Spleen (tissue), 11 donors: ENCODE measurements at regions not wholly inside any gene's neighbourhood (a gene's known extent, or its start where the extent isn't known, plus 50 kb on each side); places are given as distances from the start of the nearest gene placed in this dataset.

Experiments
- DNase-seq: peaks from one replicate; pipeline ENCODE4 v3.0.0-alpha.2; 2020
- H3K27ac ChIP-seq, 8 donors: fragments of 200-600 bp; sonication (generic) in 7 of 8; 1 replicate in 4 of 8; 2 replicates in 4 of 8; pipeline versions ENCODE4 v1.5.0 to v1.8.0; 2016 to 2021; ENCODE audit warnings: inconsistent platforms in 4 of 8, mild to moderate bottlenecking in 4 of 8, moderate library complexity in 1 of 8
- H3K27me3 ChIP-seq, 7 donors: fragments of 200-600 bp; sonication (generic) in 6 of 7; replicated peaks in 1 of 7; 1 replicate in 4 of 7; 2 replicates in 3 of 7; pipeline versions ENCODE4 v1.5.0 to v1.8.0; 2016 to 2021; ENCODE audit warnings: inconsistent platforms in 3 of 7, mild to moderate bottlenecking in 1 of 7
- H3K36me3 ChIP-seq, 6 donors: fragments of 200-600 bp; sonication (generic) in 5 of 6; 1 replicate in 4 of 6; 2 replicates in 2 of 6; pipeline versions ENCODE4 v1.5.0 to v1.8.0; 2016 to 2021; ENCODE audit warnings: inconsistent platforms in 2 of 6
- H3K4me1 ChIP-seq, 6 donors: fragments of 200-600 bp; sonication (generic) in 5 of 6; 1 replicate in 3 of 6; 2 replicates in 3 of 6; pipeline versions ENCODE4 v1.5.0 to v1.8.0; 2016 to 2021; ENCODE audit warnings: inconsistent platforms in 3 of 6
- H3K4me3 ChIP-seq, 8 donors: fragments of 200-600 bp; sonication (generic) in 7 of 8; 1 replicate in 4 of 8; 2 replicates in 4 of 8; pipeline versions ENCODE4 v1.5.0 to v1.8.0; 2016 to 2021; ENCODE audit warnings: inconsistent platforms in 4 of 8, mild to moderate bottlenecking in 4 of 8, moderate library complexity in 2 of 8
- H3K9me3 ChIP-seq, 8 donors: fragments of 200-600 bp; sonication (generic) in 7 of 8; 1 replicate in 4 of 8; 2 replicates in 4 of 8; pipeline versions ENCODE4 v1.5.0 to v1.8.0; 2016 to 2021; ENCODE audit warnings: inconsistent platforms in 4 of 8
- POLR2A ChIP-seq, 3 donors: fragments of 450-650 bp; IDR thresholded peaks; one replicate each; pipeline ENCODE4 v1.5.1; 2017; ENCODE audit warnings: antibody characterized with exemption in 3 of 3, mild to moderate bottlenecking in 1 of 3
- POLR2AphosphoS5 ChIP-seq, 3 donors: sonication (generic); formaldehyde crosslinking; IDR thresholded peaks; one replicate each; pipeline ENCODE4 v1.5.1; 2017; ENCODE audit warnings: antibody characterized with exemption in 3 of 3
- WGBS, 5 donors: extraction: QIAGEN DNeasy Blood & Tissue Kit in 3 of 5; methylation state at CpG; one replicate each; pipeline versions ENCODE4 v1.1.5 to v1.1.7; 2013 to 2018; 5-methylcytosine and 5-hydroxymethylcytosine counted together
- intact Hi-C: fragments of 100-400 bp; cut with DNase I; formaldehyde crosslinking; loops from one replicate; pipeline ENCODE4 v1.15.0; 2023; ENCODE audit warnings: low total_unique reads
- TF ChIP-seq, protein P1 (sequence below), 11 experiments: fragments of 200-600 bp in 7 of 11; fragments of 450-650 bp in 4 of 11; sonication (generic) in 4 of 11; IDR thresholded peaks in 8 of 11; conservative IDR thresholded peaks in 3 of 11; 1 replicate in 7 of 11; 2 replicates in 4 of 11; pipeline versions ENCODE4 v1.4.0 to v1.8.0; 2016 to 2021; ENCODE audit warnings: antibody characterized with exemption in 11 of 11, inconsistent platforms in 4 of 11, mild to moderate bottlenecking in 1 of 11
- donor health status: healthy with polysubstance abuse.
- donor health status: DM: no; HTN: no; CAD: no; lungs with moderate emphysema.
- donor health status: DM: no; HTN: no; CAD: no.
- donor health status: Bipolar disorder and iron deficiency.
- donor health status: healthy.
- donor health status: DM: no; HTN: no; CAD: no.
- donor health status: DM: yes; HTN: yes; CAD: no.

DNA sequence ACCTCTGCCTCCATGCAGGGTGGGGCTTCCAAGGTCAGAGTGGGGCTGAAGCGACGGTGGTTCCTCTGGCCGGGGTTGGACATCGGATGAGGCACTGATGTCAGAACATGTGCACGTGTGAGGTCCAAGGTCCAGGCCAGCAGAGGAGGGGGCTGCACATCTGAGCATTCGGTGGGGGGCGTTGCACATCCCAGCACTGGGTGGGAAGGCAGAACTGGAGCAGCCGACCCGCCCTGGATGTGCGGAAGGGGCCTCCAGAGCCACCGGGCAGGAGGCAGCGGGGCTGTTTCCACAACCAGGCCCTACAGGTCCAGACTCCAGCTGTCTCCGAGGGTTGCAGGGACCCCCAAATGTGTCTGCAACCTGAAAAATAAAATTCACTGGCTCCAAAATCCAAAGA is 271.0 kb downstream of the CTTN start:
- TF ChIP-seq, protein P1, sequence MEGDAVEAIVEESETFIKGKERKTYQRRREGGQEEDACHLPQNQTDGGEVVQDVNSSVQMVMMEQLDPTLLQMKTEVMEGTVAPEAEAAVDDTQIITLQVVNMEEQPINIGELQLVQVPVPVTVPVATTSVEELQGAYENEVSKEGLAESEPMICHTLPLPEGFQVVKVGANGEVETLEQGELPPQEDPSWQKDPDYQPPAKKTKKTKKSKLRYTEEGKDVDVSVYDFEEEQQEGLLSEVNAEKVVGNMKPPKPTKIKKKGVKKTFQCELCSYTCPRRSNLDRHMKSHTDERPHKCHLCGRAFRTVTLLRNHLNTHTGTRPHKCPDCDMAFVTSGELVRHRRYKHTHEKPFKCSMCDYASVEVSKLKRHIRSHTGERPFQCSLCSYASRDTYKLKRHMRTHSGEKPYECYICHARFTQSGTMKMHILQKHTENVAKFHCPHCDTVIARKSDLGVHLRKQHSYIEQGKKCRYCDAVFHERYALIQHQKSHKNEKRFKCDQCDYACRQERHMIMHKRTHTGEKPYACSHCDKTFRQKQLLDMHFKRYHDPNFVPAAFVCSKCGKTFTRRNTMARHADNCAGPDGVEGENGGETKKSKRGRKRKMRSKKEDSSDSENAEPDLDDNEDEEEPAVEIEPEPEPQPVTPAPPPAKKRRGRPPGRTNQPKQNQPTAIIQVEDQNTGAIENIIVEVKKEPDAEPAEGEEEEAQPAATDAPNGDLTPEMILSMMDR (IDR thresholded peaks at IDR 0.05 in 8 of 11, conservative IDR thresholded peaks at IDR 0.05 in 3 of 11) = no peak
- Histone ChIP-seq H3K9me3 (no peaks in the 10 kb centered on the region), H3K4me1 (peaks cover 0 to 14% (median 6%) of the 10 kb centered on the region in 6 donors), H3K4me3 (no peak overlapping the region), H3K27ac (no peak overlapping the region), H3K27me3 (peaks cover 0 to 66% (median 2%) of the 10 kb centered on the region in 7 donors), H3K36me3 (no peaks in the 10 kb centered on the region)
- 84 to 89% (median 88%) methylated on average over 13 of the region's 13 CpGs for WGBS, 5 donors
- DNase-seq = no peak
- intact Hi-C loops = no loop called here

GRCh38 chr11:70669871-70670675 is 271.7 kb downstream of the CTTN start:
- H3K4me3 ChIP-seq = no peak overlapping the region
- no peaks in the 10 kb centered on the region for H3K9me3 ChIP-seq
- intact Hi-C loops = no loop called here
- no peak for DNase-seq
- no peak overlapping the region for H3K27ac ChIP-seq
- TF ChIP-seq, protein P1 (IDR thresholded peaks at IDR 0.05 in 8 of 11, conservative IDR thresholded peaks at IDR 0.05 in 3 of 11) = no peak
- TF ChIP-seq POLR2AphosphoS5 (IDR thresholded peaks at IDR 0.05) = peak in 1 of 3 donors; percentile 53
- peaks cover 0 to 14% (median 6%) of the 10 kb centered on the region in 6 donors for H3K4me1 ChIP-seq
- WGBS, 5 donors = 68 to 87% (median 74%) methylated on average over 14 to 25 of the region's 25 CpGs
- H3K36me3 ChIP-seq = no peaks in the 10 kb centered on the region
- H3K27me3 ChIP-seq = peaks cover 0 to 58% (median 0%) of the 10 kb centered on the region in 7 donors

DNA sequence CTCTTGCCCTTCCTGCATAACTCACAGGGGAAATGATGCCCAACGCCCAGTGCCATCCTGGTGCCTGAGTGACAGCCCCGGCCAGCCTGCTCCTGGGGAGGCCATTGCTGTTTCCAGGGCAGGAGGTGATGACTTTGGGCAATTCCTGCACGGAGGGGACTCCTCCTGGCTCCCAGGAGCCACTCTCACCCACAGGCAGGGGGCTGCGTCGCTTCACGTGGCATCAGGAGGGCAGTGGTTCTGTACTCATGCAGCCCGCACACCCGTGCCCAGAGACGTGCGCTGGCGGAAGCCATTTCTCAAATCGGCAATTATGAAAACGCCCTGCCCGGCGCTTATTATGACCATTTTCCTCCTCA is 272.3 kb downstream of the CTTN start:
- TF ChIP-seq POLR2AphosphoS5 (IDR thresholded peaks at IDR 0.05) (peak in 2 of 3 donors; percentile 28 to 39), POLR2A (IDR thresholded peaks at IDR 0.05) (no peak)
- intact Hi-C loops = no loop called here

GRCh38 chr11:70671083-70671482 is 272.8 kb downstream of the CTTN start:
- 6 to 19% (median 10%) methylated on average over 19 of the region's 19 CpGs for WGBS, 5 donors
- intact Hi-C loops = no loop called here
- DNase-seq = no peak
- Histone ChIP-seq H3K9me3 (no peaks in the 10 kb centered on the region), H3K36me3 (no peaks in the 10 kb centered on the region), H3K27me3 (peaks cover 0 to 48% (median 0%) of the 10 kb centered on the region in 7 donors), H3K4me3 (no peak overlapping the region), H3K4me1 (peaks cover 0 to 14% (median 6%) of the 10 kb centered on the region in 6 donors), H3K27ac (peak overlapping the region in 2 of 8 donors; percentile 33 to 51)
- TF ChIP-seq POLR2A (IDR thresholded peaks at IDR 0.05) = no peak
- no peak for TF ChIP-seq POLR2AphosphoS5 (IDR thresholded peaks at IDR 0.05)
- TF ChIP-seq, protein P1 (IDR thresholded peaks at IDR 0.05 in 8 of 11, conservative IDR thresholded peaks at IDR 0.05 in 3 of 11) = no peak

More for the DNA sequence above, 272.3 kb downstream of the CTTN start:
- WGBS, 5 donors = 66 to 78% (median 68%) methylated on average over 15 of the region's 15 CpGs
- Histone ChIP-seq H3K27me3 (peaks cover 0 to 52% (median 0%) of the 10 kb centered on the region in 7 donors), H3K4me3 (no peak overlapping the region), H3K4me1 (peaks cover 0 to 14% (median 6%) of the 10 kb centered on the region in 6 donors), H3K9me3 (no peaks in the 10 kb centered on the region), H3K36me3 (no peaks in the 10 kb centered on the region), H3K27ac (peak overlapping the region in 2 of 8 donors; percentile 33 to 51)
- DNase-seq = no peak
